OCI-LY7 (cell line): ENCODE measurements at regions not wholly inside any gene's neighbourhood (a gene's known extent, or its start where the extent isn't known, plus 50 kb on each side); places are given as distances from the start of the nearest gene placed in this dataset.
"Not testable (repeated sequence)": the region's sequence is repeated elsewhere in the genome, so short reads cannot be mapped to it uniquely, and the experiment has no call there.

Experiments used
- BruUV-seq: library from RNA; stranded (reverse); fragments of 400-500 nt; replicated peaks from 2 replicates; lab custom pipeline; 2021; lab: Mats Ljungman, UMichigan
- CTCF ChIA-PET: fragments of 300-600 bp; sonication (Branson Sonifier 250); formaldehyde crosslinking; loops from one replicate; lab custom pipeline; 2022; ENCODE audit warnings: antibody characterized with exemption; ENCODE audit not compliant: unreplicated experiment; lab: Charles Lee
- POLR2A ChIA-PET: fragments of 300-600 bp; sonication (Branson Sonifier 250); formaldehyde crosslinking; loops from one replicate; lab custom pipeline; 2022; ENCODE audit warnings: antibody characterized with exemption; lab: Charles Lee
- DNase-seq: peaks from one replicate; pipeline ENCODE4 v3.0.0-alpha.2; 2015; ENCODE audit warnings: low spot score
- H2AFZ ChIP-seq: fragments of 200-600 bp; sonication (generic), shearing (Covaris generic); 2 replicates; pipeline ENCODE4 v1.6.1; 2014; ENCODE audit warnings: mild to moderate bottlenecking, antibody characterized with exemption, low read length, moderate library complexity
- H3K27ac ChIP-seq: fragments of 200-600 bp; sonication (generic); 2 replicates; pipeline ENCODE4 v1.5.1; 2014; ENCODE audit warnings: mixed run types, low read depth, mild to moderate bottlenecking, moderate library complexity, low read length, inconsistent platforms; ENCODE audit not compliant: poor library complexity, severe bottlenecking
- H3K36me3 ChIP-seq: fragments of 200-600 bp; sonication (generic); 2 replicates; pipeline ENCODE4 v1.6.1; 2014; ENCODE audit warnings: mild to moderate bottlenecking, antibody characterized with exemption, low read length, moderate library complexity, mixed read lengths; ENCODE audit not compliant: insufficient read depth
- H3K4me1 ChIP-seq: fragments of 200-600 bp; sonication (generic); 2 replicates; pipeline ENCODE4 v1.5.1; 2014; ENCODE audit warnings: mild to moderate bottlenecking, low read length; ENCODE audit not compliant: insufficient read depth, poor library complexity, severe bottlenecking
- H3K4me2 ChIP-seq: fragments of 200-600 bp; sonication (generic); 2 replicates; pipeline ENCODE4 v1.6.1; 2014; ENCODE audit warnings: mild to moderate bottlenecking, low read length
- H3K4me3 ChIP-seq: fragments of 200-600 bp; sonication (generic); 2 replicates; pipeline ENCODE4 v1.5.1; 2014; ENCODE audit warnings: mild to moderate bottlenecking, low read depth, low read length; ENCODE audit not compliant: poor library complexity, severe bottlenecking
- H3K79me2 ChIP-seq: fragments of 200-600 bp; sonication (generic); 2 replicates; pipeline ENCODE4 v1.6.1; 2016; ENCODE audit warnings: low read depth, mild to moderate bottlenecking, low read length, moderate library complexity, mixed read lengths; ENCODE audit not compliant: insufficient read depth
- H3K9me2 ChIP-seq: fragments of 200-600 bp; sonication (generic); 2 replicates; pipeline ENCODE4 v1.6.1; 2016; ENCODE audit warnings: mild to moderate bottlenecking, low read length, mixed read lengths; ENCODE audit not compliant: insufficient read depth
- H3K9me3 ChIP-seq: fragments of 200-600 bp; sonication (generic); 2 replicates; pipeline ENCODE4 v1.6.1; 2014; ENCODE audit warnings: mild to moderate bottlenecking, mixed run types, low read length, mixed read lengths
- H4K20me1 ChIP-seq: fragments of 200-600 bp; sonication (generic); 2 replicates; pipeline ENCODE4 v1.6.1; 2014; ENCODE audit warnings: mild to moderate bottlenecking, antibody characterized with exemption, low read length, moderate library complexity, mixed read lengths; ENCODE audit not compliant: insufficient read depth
- CTCF ChIP-seq: fragments of 200-600 bp; sonication (generic); conservative IDR thresholded peaks from 2 replicates; pipeline ENCODE4 v1.5.1; 2014; ENCODE audit warnings: mild to moderate bottlenecking, antibody characterized with exemption, low read length, moderate library complexity, mixed read lengths
- EZH2phosphoT487 ChIP-seq: fragments of 200-600 bp; sonication (generic); IDR thresholded peaks from 2 replicates; pipeline ENCODE4 v1.6.1; 2018; ENCODE audit warnings: low read depth, borderline replicate concordance, mild to moderate bottlenecking, mixed run types, antibody characterized with exemption, low read length, moderate library complexity, mixed read lengths
- intact Hi-C: fragments of 100-400 bp; cut with micrococcal nuclease; formaldehyde crosslinking; loops from one replicate; pipeline ENCODE4 v1.10.0; 2022; ENCODE audit not compliant: unreplicated experiment

DNA sequence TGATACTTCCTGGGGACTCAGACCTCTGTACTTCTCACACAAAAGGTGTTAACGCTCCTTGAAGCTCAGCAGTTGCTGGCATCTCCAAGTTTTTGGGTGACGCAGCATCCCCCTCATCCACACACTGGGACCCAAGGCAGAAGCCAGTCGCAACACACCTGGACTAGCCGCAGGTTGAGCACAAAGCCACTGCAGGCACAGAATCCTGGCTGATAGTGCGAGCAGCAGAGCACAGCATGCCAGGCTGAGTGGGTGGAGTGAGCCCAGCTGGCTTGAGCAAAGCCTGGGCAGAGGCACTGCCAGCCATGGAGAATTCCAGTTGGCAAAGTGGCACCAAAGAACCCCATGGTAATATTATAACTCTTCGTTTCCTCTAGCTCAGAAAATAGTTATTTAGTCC, 873.2 kb upstream of the NDST4 start:
- Histone ChIP-seq H3K4me2 (no peak overlapping the region), H3K9me2 (no peaks in the 10 kb centered on the region), H2AFZ (no peak overlapping the region), H3K4me3 (no peak overlapping the region), H3K9me3 (no peaks in the 10 kb centered on the region), H3K79me2 (no peaks in the 10 kb centered on the region), H3K36me3 (no peaks in the 10 kb centered on the region), H3K4me1 (no peaks in the 10 kb centered on the region), H4K20me1 (no peaks in the 10 kb centered on the region), H3K27ac (no peak overlapping the region)
- TF ChIP-seq EZH2phosphoT487 (no peak), CTCF (no peak)
- intact Hi-C loops: no loop called here
- CTCF ChIA-PET: no interaction called here
- no TSS peak for BruUV-seq
- POLR2A ChIA-PET: interaction anchor here (1.1 kb wide), 1 partner anchor 9 kb away, joined by 6 read pairs; no protein-coding TSS in a partner anchor
- no peak for DNase-seq

DNA sequence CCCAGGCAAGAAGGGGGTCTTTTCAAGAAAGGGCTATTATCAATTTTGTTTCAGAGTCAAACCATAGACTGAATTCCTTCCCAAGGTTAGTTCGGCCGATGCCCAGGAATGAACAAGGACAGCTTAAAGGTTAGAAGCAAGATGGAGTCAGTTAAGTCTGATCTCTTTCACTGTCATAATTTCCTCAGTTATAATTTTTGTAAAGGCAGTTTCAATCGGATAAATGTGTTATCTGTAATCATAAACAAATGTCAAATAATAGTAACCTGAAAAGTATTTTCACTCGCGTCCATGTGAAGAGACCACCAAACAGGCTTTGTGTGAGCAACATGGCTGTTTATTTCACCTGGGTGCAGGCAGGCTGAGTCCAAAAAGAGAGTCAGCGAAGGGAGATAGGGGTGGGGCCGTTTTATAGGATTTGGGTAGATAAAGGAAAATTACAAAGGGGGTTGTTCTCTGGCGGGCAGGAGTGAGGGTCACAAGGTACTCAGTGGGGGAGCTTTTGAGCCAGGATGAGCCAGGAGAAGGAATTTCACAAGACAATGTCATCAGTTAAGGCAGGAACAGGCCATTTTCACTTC, 862.1 kb upstream of the NDST4 start:
- H3K4me2 ChIP-seq, H3K27ac ChIP-seq, H3K36me3 ChIP-seq, BruUV-seq, H3K4me1 ChIP-seq, H3K4me3 ChIP-seq, H3K79me2 ChIP-seq, CTCF ChIA-PET, H2AFZ ChIP-seq, H4K20me1 ChIP-seq, H3K9me3 ChIP-seq, intact Hi-C loops, DNase-seq, POLR2A ChIA-PET, H3K9me2 ChIP-seq: not testable (repeated sequence)

DNA sequence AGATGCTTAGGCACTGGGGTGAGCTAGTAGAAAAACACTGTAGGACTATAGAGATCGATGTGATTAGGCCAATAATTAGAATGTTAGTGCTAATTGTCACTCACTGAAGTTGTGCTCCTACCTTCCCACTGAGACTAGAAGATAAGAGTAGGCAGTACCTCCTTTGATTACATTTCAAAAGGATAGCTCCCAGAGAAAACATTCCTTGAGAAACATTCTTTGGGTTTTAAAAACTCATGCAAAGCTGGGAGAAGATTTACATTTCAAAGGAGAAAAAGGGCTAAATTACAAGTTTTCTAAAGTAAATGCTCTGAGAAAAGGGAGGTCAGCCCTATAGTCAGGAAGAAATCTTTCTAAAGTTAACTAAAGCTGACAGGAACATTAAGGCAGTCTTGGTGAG, 860.3 kb upstream of the NDST4 start:
- H3K36me3 ChIP-seq: no peaks in the 10 kb centered on the region
- no peak overlapping the region for H3K4me2 ChIP-seq
- CTCF ChIA-PET: no interaction called here
- intact Hi-C loops: no loop called here
- no peak overlapping the region for H3K27ac ChIP-seq
- no TSS peak for BruUV-seq
- no peak overlapping the region for H2AFZ ChIP-seq
- no peaks in the 10 kb centered on the region for H3K79me2 ChIP-seq
- no peaks in the 10 kb centered on the region for H3K9me2 ChIP-seq
- no peaks in the 10 kb centered on the region for H3K4me1 ChIP-seq
- POLR2A ChIA-PET: no interaction called here
- no peak for DNase-seq
- no peaks in the 10 kb centered on the region for H3K9me3 ChIP-seq
- H4K20me1 ChIP-seq: no peaks in the 10 kb centered on the region
- H3K4me3 ChIP-seq: no peak overlapping the region
- TF ChIP-seq EZH2phosphoT487 (no peak), CTCF (no peak)
